ENCODE measurements at regions not wholly inside any gene's neighbourhood (a gene's known extent, or its start where the extent isn't known, plus 50 kb on each side); places are given as distances from the start of the nearest gene placed in this dataset.
A peak's percentile ranks its signal among the peaks of the same experiment; 100 is the strongest.

- no peak for TF ChIP-seq POLR2A (IDR thresholded peaks at IDR 0.05)
- TF ChIP-seq, protein P1, sequence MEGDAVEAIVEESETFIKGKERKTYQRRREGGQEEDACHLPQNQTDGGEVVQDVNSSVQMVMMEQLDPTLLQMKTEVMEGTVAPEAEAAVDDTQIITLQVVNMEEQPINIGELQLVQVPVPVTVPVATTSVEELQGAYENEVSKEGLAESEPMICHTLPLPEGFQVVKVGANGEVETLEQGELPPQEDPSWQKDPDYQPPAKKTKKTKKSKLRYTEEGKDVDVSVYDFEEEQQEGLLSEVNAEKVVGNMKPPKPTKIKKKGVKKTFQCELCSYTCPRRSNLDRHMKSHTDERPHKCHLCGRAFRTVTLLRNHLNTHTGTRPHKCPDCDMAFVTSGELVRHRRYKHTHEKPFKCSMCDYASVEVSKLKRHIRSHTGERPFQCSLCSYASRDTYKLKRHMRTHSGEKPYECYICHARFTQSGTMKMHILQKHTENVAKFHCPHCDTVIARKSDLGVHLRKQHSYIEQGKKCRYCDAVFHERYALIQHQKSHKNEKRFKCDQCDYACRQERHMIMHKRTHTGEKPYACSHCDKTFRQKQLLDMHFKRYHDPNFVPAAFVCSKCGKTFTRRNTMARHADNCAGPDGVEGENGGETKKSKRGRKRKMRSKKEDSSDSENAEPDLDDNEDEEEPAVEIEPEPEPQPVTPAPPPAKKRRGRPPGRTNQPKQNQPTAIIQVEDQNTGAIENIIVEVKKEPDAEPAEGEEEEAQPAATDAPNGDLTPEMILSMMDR (IDR thresholded peaks at IDR 0.05), result peak in 3 of 12 donors; percentile 6 to 13 (median 8)
These were observed 220.2 kb upstream of the CDH8 start for GRCh38 chr16:62256406-62256805.
